Right atrium auricular region (tissue), 2 donors: ENCODE measurements at regions not wholly inside any gene's neighbourhood (a gene's known extent, or its start where the extent isn't known, plus 50 kb on each side); places are given as distances from the start of the nearest gene placed in this dataset.
A peak's percentile ranks its signal among the peaks of the same experiment; 100 is the strongest.

Experiments used
- DNase-seq: peaks from one replicate; pipeline ENCODE4 v3.0.0-alpha.2; 2019; ENCODE audit warnings: low spot score
- H3K27ac ChIP-seq, 2 donors: fragments of 200-600 bp; sonication (generic); 1 replicate in 1 of 2; 2 replicates in 1 of 2; pipeline ENCODE4 v1.5.1; 2016 to 2019
- H3K27me3 ChIP-seq, 2 donors: fragments of 200-600 bp; sonication (generic); one replicate each; pipeline versions ENCODE4 v1.5.1 to v1.6.0; 2017 to 2019
- H3K36me3 ChIP-seq: fragments of 200-600 bp; sonication (generic); one replicate; pipeline ENCODE4 v1.5.1; 2016
- H3K4me1 ChIP-seq, 2 donors: fragments of 200-600 bp; sonication (generic); one replicate each; pipeline versions ENCODE4 v1.5.1 to v1.6.0; 2017 to 2019
- H3K4me3 ChIP-seq, 2 donors: fragments of 200-600 bp; sonication (generic); 1 replicate in 1 of 2; 2 replicates in 1 of 2; pipeline ENCODE4 v1.5.1; 2017 to 2019; ENCODE audit warnings: mild to moderate bottlenecking in 1 of 2, moderate library complexity in 1 of 2
- H3K9me3 ChIP-seq, 2 donors: fragments of 200-600 bp; sonication (generic); one replicate each; pipeline ENCODE4 v1.5.1; 2019
- TF ChIP-seq, protein P1 (sequence below), 2 donors: fragments of 200-600 bp; sonication (generic); IDR thresholded peaks; one replicate each; pipeline ENCODE4 v1.5.1; 2019; ENCODE audit warnings: antibody characterized with exemption in 2 of 2

DNA sequence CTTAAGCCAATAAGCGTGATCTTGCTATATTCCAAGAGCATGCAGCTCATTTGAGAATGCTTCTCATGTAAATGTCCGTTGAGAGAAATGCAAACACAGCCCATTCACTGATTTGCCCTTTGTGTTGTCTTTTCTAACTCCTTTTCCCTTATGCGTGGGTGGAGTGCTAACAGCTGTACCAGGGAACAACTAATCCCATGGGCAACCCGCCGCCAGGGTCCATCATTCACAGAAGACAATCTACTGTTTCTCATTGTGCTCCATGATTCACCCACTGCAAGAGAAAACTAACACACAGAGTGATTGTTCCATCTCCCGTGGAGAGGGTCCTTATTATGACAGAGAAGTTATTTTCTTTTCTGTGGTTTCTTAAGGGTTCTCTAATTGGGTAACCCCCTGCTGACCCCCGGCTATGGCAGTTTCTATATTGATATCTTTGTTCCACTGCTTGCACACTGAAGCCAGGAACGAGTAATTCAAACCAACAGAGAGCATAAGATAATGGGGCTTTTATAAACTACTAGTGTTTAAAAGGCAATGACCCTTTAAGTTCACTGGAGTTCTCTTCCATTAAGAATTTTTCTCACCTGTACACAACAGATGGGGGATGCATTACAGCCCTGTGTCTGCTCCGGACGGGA, 298.7 kb downstream of the BAMBI start:
- Histone ChIP-seq H3K36me3 (no peaks in the 10 kb centered on the region), H3K27me3 (no peaks in the 10 kb centered on the region), H3K4me1 (peaks cover 0 to 6% of the 10 kb centered on the region in 2 donors), H3K27ac (no peak overlapping the region), H3K9me3 (peaks cover 0 to 4% of the 10 kb centered on the region in 2 donors), H3K4me3 (no peak overlapping the region)
- DNase-seq: no peak
- TF ChIP-seq, protein P1, sequence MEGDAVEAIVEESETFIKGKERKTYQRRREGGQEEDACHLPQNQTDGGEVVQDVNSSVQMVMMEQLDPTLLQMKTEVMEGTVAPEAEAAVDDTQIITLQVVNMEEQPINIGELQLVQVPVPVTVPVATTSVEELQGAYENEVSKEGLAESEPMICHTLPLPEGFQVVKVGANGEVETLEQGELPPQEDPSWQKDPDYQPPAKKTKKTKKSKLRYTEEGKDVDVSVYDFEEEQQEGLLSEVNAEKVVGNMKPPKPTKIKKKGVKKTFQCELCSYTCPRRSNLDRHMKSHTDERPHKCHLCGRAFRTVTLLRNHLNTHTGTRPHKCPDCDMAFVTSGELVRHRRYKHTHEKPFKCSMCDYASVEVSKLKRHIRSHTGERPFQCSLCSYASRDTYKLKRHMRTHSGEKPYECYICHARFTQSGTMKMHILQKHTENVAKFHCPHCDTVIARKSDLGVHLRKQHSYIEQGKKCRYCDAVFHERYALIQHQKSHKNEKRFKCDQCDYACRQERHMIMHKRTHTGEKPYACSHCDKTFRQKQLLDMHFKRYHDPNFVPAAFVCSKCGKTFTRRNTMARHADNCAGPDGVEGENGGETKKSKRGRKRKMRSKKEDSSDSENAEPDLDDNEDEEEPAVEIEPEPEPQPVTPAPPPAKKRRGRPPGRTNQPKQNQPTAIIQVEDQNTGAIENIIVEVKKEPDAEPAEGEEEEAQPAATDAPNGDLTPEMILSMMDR (IDR thresholded peaks at IDR 0.05): no peak

DNA sequence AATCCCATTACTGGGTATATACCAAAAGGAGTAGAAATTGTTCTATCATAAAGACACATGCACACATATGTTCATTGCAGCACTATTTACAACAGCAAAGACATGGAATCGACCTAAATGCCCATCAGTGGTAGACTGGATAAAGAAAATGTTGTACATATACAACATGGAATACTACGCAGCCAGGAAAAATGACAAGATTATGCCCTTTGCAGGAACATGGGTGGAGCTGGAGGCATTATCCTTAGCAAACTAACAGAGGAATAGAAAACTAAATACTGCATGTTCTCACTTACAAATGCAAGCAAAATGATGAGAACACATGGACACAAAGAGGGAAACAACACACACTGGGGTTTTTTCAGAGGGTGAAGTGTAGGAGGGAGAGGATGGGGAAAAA, 300.2 kb downstream of the BAMBI start:
- peaks cover 0 to 6% of the 10 kb centered on the region in 2 donors for H3K4me1 ChIP-seq
- no peak for DNase-seq
- H3K9me3 ChIP-seq: peaks cover 0 to 4% of the 10 kb centered on the region in 2 donors
- H3K27me3 ChIP-seq: no peaks in the 10 kb centered on the region
- no peak overlapping the region for H3K27ac ChIP-seq
- TF ChIP-seq, protein P1 (IDR thresholded peaks at IDR 0.05): no peak
- H3K4me3 ChIP-seq: no peak overlapping the region
- no peaks in the 10 kb centered on the region for H3K36me3 ChIP-seq

DNA sequence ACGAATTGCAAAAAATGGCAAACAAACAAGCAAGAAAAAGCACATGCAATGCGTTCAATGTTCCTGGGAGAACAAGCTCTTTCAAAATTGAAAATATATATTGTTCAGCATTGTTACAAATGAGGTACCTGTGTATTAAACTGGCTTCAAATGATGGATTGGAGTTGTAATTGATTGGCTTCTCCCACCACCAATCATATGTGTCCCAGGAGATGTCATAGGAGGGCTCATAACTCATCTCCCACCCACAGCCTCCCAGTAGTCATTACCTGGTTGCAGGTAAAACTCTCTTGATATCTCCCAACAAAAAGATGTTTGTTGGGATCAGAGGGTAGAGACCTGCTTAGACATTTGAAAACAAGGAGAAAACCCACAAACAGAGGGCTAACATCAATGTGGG, 302.9 kb downstream of the BAMBI start:
- Histone ChIP-seq H3K27ac (no peak overlapping the region), H3K9me3 (peaks cover 0 to 4% of the 10 kb centered on the region in 2 donors), H3K4me3 (no peak overlapping the region), H3K4me1 (peaks cover 0 to 27% of the 10 kb centered on the region in 2 donors), H3K36me3 (no peaks in the 10 kb centered on the region), H3K27me3 (no peaks in the 10 kb centered on the region)
- TF ChIP-seq, protein P1 (IDR thresholded peaks at IDR 0.05): no peak
- DNase-seq: no peak

DNA sequence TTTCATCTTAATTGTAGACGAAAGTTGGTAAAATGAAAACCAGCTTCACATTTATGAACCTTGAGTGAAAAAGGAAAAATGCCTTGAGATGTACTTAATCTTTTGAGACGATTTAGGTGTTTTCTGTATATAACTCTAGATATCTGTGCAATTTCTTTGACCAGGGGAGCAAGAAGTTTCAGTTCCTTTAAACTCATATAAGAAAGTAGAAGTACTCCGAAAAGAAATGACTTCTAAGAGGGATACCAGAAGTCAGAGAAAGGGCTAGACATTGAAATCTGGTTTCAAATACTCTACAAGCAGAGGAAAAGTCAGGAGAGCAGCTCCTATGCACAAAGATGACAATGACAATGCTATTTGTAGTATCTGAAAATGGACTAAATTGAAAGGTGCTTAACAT, 303.7 kb downstream of the BAMBI start:
- Histone ChIP-seq H3K4me3 (no peak overlapping the region), H3K4me1 (peaks cover 0 to 26% of the 10 kb centered on the region in 2 donors), H3K27me3 (no peaks in the 10 kb centered on the region), H3K27ac (no peak overlapping the region), H3K36me3 (no peaks in the 10 kb centered on the region), H3K9me3 (peaks cover 0 to 4% of the 10 kb centered on the region in 2 donors)
- no peak for DNase-seq
- TF ChIP-seq, protein P1 (IDR thresholded peaks at IDR 0.05): no peak

DNA sequence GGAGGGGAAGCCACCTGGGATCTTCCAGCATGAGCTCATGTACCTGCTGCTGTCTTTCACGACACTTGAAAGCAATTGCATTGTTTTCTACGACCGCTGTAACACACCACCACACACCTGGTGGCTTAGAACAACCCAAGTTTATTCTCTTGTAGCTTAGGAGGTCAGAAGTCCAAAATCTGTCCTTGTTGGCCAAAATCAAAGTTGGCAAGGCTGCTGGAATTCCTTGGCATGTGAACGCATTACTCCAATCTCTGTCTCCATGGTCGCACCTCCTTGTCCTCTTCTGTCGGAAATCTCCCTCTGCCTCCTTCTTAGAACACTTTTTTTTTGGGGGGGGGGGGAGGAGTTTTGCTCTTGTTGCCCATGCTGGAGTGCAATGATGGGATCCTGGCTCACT, 305.7 kb downstream of the BAMBI start:
- Histone ChIP-seq H3K27me3 (no peaks in the 10 kb centered on the region), H3K27ac (no peak overlapping the region), H3K4me3 (no peak overlapping the region), H3K4me1 (peaks cover 0 to 22% of the 10 kb centered on the region in 2 donors), H3K9me3 (no peaks in the 10 kb centered on the region), H3K36me3 (no peaks in the 10 kb centered on the region)
- TF ChIP-seq, protein P1 (IDR thresholded peaks at IDR 0.05): no peak
- DNase-seq: no peak

DNA sequence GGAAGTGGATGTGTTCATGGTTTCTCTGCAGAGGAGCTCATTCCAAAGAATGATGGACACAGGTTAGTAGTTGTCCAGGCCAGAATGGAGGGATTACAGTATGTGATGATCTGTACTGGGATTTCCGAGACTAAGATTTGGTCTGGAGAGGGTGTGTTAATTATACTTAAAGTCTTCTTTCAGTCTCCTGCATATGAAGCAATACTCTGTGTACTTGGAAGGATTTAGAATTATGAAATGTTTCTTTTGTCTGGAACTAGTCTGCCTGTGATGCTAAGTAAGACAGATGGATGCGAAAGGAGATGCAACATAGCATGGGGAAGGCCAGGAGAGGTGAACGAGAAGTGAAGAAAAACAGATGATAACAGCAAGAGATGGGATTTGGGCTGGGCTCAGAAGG, 305.1 kb upstream of the LYZL1 start:
- H3K36me3 ChIP-seq: no peaks in the 10 kb centered on the region
- peaks cover 0 to 22% of the 10 kb centered on the region in 2 donors for H3K4me1 ChIP-seq
- TF ChIP-seq, protein P1 (IDR thresholded peaks at IDR 0.05): no peak
- no peaks in the 10 kb centered on the region for H3K27me3 ChIP-seq
- DNase-seq: no peak
- peak overlapping the region; percentile 62 to 80 for H3K27ac ChIP-seq
- H3K4me3 ChIP-seq: no peak overlapping the region
- H3K9me3 ChIP-seq: no peaks in the 10 kb centered on the region
